Dermis blood vessel endothelial cell (primary cell): ENCODE measurements at regions not wholly inside any gene's neighbourhood (a gene's known extent, or its start where the extent isn't known, plus 50 kb on each side); places are given as distances from the start of the nearest gene placed in this dataset.
"Not testable (repeated sequence)": the region's sequence is repeated elsewhere in the genome, so short reads cannot be mapped to it uniquely, and the experiment has no call there.

Experiments
- DNase-seq: peaks from one replicate; pipeline ENCODE4 v3.0.0; 2010

DNA sequence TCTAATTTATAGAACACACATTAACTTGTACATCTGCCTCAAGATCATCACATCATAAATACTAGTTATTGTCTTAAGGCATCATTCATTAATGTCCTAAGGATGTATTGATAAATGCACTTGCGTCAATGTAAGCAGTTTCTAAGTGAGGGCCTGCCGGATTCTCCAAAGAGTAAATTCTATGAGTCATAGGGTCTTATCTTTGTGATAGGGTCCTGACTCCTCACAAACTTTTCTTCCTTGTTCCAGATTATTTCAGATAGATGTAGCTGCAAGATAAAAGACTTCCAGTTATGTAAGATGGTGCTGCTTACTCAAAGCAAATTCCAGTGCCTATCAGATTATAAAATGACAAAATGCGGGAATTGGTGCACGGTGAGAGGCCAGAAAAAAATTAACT lies 315.0 kb upstream of the SLC39A10 start:
- DNase-seq: no peak

DNA sequence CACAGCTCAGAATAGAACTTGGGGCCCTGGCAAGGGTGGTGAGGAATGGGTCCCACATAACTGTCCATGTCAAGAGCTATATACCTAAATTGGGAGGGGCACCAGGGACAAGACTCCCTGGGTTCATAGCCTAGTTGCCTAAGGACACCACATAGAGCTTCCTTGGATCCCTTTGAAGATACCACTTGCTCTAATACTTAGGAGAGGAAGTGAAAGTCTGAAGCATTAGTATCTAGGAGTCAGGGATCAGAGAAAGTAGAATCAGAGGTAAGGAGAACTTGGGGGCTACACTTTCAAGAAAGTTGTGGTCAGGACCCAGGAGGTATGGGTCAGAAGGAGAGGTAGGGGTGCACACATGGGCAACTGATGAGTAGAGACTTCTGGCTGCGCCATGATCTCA lies 318.2 kb upstream of the SLC39A10 start:
- no peak for DNase-seq

DNA sequence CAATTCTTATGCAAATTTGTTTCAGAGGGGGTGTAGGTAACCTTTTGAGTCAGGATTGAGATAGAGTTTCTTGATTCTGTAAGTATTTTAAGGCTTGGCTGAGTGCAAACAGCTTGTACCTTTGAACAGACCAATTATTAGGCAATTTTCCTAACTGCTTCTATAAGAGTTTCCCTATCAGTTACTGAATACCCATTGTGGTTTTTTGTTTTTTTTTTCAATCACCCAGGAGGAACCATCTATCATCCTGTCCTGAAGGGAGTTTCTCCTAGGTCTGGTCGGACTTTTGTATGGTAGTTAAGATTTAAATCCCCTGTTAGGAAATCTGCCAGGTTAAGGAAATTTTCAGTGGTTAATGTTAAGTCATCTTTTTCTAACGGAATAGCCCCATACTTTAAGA lies 319.4 kb upstream of the SLC39A10 start:
- DNase-seq: no peak

DNA sequence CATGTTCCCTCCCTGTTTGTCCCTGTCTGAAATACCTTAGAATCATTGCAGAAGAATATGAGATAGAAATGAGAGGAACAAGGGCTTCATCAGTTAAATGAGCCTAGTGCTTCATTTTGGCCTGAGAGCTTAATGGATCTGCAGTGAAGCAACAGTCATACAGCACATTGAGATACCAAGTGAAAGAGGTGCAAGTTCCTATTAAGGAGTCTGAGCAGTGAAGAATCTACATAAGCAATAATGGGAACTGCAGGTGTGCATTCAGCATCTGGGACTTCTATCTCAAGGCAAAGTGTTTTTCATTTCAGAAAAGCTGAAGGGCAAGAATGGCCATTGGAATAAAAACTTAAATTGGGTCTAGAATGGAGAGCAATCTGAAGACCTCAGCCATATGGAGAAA lies 323.2 kb upstream of the SLC39A10 start:
- no peak for DNase-seq

DNA sequence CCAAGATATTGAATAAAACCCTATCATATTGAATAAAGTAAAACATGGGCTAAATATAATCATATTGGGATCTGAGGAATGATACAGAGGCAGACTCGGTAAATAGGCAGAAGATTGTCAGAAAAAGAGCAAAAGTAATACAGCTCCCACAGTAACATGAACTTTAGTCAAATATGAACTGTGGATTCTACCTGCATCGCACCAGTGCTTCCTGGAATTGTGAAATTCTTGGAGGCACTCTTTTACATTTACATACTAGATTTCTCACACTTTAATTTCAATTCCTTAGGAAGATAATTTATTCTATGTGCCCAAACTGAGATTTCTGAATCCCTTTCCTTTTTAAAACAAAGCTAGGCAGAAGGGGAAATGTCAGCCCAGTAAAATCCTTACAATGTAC lies 325.1 kb upstream of the SLC39A10 start:
- no peak for DNase-seq

DNA sequence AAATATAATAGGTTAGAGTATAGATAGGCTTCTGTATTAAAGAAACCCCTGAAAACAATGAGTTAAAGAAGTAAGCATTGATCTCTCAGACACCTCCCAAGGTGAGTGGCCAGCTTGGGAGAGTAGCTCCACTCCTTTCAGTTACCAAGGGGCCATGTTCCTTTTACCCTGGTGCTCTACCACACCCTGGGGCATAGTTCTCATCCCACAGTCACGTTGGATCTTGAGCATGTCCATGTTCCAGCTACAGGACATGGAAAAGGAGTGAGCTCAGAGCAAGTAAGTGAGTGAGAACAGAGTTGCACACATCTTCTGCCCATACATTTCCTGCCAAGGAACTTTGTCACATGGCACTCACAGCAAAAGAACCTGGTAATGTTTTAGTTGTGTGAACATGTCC lies 325.9 kb upstream of the SLC39A10 start:
- DNase-seq: no peak

DNA sequence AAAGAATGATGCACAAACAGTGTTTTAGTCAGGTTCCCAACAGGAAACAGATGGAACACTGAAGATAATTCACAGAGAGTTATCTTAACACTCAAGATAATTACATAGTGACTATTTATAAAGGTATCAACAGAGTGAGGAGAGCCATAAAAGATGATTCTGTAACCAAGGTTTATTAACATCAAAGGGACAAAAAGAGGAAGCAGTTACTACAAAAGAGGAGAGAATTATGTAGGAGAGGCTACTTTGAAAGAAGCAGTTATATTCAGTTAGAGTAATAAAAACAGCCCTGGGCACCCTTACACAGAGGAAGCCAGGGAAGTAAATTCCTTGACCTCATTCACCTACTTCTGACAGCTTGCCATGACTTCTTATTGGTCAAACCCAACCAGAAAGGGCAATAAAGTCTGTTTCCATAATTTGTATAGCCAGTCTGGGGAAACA lies 326.5 kb upstream of the SLC39A10 start:
- DNase-seq: no peak

DNA sequence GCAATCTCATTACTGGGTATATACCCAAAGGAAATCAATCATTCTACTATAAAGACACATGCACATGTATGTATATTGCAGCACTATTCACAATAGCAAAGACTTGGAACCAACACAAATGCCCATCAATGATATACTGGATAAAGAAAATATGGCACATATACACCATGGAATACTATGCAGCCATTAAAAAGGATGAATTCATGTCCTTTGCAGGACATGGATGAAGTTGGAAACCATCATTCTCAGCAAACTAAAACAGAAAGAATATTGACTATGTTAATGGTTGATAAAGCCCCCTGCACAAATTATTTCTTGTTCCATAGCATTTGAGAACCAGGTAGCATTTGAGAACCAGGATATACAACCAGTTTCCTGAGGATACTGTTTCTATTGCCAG lies 327.2 kb upstream of the SLC39A10 start:
- not testable (repeated sequence) for DNase-seq

DNA sequence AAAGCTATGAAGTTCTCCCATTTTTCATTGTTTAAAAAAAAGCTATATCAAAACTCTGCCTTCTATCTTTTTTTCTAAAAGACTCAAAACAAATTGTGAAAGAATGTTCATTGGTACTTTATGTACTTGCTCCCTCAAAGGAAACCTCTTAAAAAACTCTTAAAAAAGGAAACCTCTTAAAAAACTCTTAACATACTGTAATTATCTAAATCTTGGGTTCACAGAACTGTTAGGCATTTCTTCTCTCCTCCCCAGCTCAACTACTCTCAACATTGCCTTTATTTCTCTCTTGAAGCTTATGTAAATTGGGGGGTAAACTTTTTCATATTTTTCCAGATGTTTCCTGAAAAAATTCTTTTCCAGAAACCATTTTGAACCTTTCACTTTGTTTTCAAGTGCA lies 330.5 kb upstream of the SLC39A10 start:
- DNase-seq: no peak

DNA sequence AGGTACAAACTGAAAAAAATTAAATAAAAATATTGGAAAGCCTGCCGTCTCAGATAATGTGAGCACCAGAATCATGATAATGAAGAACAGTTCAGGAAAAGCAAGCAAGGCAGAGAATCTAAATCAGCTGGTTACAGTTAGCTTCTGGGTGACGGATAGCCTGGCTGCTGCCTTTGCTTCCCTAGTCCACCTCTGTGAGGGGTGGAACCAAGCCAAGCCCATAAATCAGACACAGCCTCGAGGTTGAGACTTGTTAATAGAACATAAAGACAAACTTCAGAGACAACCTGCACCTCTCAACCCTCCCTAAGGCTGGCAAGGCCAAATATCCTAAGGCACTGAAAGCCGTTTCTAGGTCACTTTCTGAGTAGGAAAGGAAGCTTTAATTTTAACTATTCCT lies 334.7 kb upstream of the SLC39A10 start:
- DNase-seq: no peak

DNA sequence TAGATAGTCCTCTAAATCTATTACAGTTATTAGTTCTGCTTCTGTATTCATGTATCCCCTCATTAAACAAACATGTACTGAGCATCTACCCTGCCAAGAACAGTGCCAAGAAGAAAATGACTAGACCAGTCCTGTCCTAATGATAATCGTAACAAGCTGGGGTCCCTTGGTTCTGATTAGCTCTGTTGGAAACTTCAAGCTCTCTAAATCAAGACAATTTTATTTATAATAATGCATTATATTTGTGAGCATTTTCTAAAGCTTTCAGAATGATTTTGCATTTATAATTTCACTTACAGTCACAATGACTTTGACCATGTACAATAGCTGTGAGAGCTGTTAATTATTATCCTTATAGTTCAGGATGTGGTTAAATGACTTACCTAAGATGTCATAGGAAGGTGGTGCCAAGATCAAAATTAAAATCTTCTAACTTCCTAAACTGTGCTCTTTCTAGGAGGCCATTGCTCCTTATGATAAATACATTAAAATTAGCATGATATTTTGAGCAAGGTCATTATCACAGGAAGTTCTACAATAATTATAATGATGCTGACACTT lies 336.5 kb upstream of the SLC39A10 start:
- no peak for DNase-seq

DNA sequence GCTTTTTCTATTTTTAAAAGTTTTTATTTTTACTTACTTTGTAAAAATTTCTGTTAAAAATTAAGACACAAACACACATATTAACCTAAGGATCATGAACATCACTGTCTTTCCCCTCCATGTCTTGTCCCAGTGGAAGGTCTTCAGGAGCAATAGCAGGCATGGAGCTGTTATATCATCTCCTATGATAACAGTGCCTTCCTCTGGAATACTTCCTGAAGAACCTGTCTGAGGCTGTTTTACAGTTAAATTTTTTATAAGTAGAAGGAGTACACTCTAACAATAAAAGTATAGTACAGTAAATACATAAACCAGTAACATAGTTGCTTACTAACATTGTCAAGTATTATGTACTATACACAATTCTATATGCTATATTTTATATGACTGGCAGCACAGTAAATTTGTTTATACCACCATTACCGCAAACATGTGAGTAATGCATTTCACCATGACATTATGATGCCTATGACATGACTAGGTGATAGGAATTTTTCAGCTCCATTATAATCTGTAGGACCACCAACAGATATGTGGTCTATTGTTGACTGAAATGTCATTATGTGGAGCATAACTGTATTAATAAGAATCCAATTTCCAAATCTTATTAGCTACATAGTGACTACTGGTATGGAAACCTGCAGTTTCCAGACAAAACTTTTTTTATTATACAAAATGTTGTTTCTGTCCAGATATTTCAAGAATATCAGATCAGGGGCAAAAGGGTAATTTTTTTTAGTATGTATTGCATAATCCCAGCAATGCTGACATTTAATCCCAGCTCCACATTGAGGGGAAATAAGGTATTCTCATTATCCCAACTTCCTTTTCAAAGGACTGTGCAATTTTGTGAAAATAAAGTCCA lies 337.2 kb upstream of the SLC39A10 start:
- DNase-seq: no peak

DNA sequence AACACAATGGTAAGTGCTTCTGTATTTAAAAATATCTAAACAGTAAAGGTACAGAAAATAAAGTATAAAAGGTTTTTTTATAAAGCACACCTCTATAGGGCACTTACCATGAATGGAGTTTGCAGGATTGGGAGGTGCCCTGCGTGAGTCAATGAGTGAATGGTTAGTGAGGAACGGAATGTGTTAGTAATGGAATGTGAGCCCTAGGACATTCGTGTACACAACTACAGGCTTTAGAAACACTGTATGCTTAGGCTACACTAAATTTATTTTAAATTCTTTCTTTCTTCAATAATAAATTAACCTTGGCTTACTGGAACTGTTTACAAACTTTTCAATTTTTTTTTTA lies 337.9 kb upstream of the SLC39A10 start:
- DNase-seq: no peak

DNA sequence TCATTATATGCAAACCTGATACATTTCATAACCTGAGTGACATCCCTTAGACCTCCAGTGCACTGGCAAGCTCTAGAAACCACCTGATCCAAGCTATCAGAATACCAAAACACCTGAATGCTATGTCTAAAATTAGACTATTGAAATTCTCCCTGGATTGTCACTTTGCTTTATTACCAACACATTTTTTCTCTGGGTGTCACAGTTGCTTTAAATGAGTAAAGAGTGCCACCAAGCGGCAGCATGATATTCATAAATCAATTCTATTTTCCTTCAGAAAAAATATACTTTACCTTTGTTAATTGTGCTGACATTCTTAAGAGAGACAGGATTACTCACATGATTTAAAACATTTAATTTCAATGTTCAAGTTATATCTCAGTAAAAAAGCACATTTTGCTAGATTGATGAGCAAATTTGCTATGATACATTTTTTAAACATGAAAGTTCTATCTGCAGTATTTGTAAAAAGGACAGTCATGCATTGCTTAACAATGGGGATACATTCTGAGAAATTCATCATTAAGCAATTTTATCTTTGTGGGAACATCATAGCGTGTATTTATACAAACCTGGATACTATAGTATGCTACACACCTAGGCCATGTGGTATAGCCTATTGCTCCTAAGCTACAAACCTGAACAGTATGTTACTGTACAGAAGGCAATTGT lies 338.4 kb upstream of the SLC39A10 start:
- DNase-seq: peak; percentile 58

DNA sequence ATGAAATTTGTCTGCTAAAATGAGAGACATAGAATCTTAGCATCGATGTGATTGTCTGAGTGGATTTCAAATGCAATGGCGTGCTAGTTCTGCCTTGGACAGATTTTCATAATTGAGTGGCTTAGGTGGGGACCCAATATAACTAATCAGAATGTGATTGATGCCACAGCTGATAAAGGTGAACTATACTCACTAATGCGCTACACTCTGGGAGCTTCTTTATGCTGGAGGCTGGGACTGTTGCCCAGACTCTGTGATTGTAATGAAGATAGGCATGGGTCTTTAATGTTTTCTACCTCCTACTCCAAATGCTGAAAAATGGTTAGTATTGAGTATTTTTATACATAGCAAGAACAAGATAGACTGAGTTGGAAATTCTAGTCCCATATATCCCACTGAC lies 339.5 kb upstream of the SLC39A10 start:
- DNase-seq: no peak

DNA sequence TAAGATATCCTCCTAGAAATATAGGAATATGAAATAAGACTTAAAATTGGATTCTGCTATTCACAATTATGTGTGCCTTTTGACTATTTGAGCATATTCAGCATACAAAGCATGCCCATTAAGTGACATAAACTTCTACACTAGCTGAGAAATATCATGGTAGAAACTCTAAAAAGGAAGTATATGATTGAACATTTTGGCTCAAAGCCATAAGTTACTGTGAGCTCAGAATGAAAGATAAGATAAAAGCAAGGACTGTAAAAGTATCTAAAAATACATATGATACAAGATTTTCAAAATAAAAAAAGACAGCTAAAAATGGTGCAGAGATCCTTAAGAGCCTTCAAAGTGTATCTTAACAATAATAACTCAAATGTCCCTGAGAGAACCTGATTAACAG lies 340.5 kb upstream of the SLC39A10 start:
- DNase-seq: no peak

DNA sequence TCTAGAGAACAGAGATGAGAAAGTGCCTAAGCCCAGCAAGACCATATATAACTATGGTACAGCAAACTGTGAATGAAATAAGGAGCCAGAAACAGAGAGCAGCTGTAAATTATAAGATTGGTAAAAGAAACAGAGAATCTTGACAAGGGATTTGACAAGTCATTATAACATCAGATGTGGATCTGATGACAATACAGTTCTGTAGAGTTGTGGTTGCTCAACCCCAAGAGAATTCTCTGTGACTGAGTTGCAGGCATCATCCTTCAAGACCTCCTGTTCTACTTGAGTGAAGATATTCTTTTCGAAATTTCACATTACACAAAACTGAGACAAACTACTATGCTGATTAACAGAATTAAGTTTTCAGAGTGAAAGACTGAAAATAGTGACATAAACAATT lies 343.1 kb upstream of the SLC39A10 start:
- DNase-seq: no peak

DNA sequence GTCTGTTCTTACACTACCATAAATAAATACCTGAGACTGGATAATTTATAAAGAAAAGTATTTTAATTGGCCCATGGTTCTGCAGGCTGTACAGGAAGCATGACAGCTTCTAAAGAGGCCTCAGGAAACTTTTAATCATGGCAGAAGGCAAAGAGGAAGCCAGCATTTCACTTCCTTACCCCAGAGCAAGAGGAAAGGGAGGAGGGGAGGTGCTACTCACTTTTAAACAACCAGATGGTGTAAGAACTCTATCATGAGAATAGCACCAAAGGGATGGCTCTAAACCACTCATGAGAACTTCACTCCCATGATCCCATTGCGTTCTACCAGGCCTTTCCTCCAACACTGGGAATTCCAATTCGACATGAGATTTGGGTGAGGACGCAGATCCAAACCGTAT lies 344.4 kb upstream of the SLC39A10 start:
- DNase-seq: no peak

DNA sequence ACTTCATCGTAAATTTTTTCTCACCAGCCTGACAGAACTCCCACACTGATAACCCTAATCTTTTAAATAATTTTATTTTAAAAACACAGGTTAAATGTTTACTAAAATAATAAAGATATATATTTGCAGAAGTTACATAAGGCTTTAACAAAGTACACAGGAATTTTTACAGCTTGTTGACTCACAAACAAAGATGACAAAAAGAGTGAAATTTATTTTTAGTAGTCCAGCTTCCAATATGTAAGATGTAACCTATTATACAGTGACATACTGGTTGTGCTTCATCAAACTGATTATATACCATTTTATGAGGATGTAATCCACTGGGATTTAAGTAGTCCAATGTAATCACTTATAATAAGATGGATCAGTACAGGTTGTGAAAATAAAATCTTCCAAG lies 348.9 kb upstream of the SLC39A10 start:
- DNase-seq: no peak

DNA sequence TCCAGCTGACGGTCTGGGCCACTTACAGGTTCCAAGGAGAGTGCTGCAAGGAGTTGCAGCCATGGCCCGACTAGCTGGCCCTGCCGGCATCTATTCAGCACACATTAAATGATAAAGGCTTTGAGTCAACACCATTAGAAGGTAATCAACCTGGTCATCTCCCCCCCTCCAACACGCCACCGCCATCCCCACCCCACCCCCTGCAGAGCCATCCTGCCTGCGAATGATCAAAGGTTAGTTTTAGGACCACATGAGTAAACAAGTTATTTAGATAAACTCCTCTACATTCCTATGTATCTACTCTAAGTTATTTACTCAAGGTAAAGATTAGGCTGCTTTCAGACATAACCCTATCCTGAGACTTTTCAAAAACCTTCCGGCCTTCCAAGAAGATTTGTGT lies 349.3 kb upstream of the SLC39A10 start:
- no peak for DNase-seq

DNA sequence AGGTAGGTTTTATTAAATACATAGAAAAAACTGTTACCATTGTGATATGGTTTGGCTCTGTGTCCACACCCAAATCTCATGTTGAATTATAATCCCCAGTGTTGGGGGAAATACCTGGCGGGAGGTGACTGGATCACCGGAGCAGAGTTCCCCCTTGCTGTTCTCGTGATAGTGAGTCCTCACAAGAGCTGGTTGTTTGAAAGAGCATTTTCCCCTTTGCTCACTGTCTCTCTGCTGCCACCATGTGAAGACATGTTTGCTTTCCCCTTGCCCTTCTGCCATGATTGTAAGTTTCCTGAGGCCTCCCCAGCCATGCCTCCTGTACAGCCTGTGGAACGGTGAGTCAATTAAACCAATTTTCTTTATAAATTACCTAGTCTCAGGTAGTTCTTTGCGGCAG lies 352.7 kb upstream of the SLC39A10 start:
- DNase-seq: no peak

DNA sequence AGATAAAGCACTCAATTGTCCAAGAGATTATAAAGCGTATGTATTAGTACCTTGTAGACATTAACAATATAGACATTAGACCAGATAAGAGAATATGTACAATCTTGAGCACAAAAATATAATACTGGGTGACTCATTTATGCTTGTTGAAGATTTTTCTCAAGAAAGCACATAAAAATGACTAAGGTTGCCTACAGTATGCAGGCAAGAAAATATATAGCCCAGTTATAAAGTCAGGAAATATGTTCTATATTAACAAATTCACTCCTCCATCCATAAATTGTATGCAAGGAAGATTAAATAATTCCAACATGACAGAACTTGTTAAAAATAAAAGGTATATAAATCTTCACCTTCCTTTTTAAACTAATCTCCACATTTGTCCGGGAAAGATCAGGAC lies 356.4 kb upstream of the SLC39A10 start:
- DNase-seq: no peak

DNA sequence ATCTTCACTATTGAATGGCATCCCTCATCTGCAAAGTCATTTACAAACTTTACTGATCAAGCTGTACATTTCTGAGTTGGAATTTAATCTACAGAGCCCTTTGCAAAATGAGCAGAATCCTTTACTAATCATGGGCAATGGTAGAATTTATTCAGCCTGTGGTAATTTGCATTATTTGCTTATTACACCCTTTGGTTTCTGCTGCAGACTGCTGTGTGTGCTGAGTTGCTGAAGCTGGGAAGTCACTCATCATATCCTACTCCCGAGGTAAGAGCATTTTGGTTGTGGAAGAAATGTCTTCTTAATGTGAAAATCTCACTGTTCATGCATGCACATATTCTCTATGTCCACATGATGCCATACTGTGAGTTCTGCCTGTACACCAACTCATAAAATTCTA lies 357.4 kb upstream of the SLC39A10 start:
- DNase-seq: no peak

DNA sequence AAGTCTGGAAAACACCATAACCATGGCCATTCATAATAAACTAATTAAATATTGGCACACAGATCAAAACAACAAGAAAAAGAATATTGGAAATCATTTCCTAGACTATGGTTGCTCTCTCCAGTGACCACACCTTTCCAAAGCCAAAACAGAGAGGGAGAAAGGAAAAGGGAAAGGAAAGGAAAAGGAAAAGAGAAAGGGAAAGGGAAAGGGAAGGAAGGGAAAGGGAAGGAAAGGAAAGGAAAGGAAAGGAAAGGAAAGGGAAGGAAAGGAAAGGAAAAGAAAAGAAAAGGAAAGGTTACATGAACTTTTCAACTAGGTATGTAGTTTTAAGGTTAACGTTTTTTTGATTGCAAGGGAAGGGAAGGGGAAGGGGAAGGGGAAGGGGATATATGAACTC lies 360.5 kb upstream of the SLC39A10 start:
- DNase-seq: no peak
